Activated CD4-positive, alpha-beta T cell treated with anti-CD3 and anti-CD28 coated beads for 4 hours (primary cell): ENCODE measurements at regions not wholly inside any gene's neighbourhood (a gene's known extent, or its start where the extent isn't known, plus 50 kb on each side); places are given as distances from the start of the nearest gene placed in this dataset.
A peak's percentile ranks its signal among the peaks of the same experiment; 100 is the strongest.
"Not testable (repeated sequence)": the region's sequence is repeated elsewhere in the genome, so short reads cannot be mapped to it uniquely, and the experiment has no call there.

Source experiments
- DNase-seq, 2 donors: peaks; one replicate each; pipeline ENCODE4 v3.0.0-alpha.2; 2020

DNA sequence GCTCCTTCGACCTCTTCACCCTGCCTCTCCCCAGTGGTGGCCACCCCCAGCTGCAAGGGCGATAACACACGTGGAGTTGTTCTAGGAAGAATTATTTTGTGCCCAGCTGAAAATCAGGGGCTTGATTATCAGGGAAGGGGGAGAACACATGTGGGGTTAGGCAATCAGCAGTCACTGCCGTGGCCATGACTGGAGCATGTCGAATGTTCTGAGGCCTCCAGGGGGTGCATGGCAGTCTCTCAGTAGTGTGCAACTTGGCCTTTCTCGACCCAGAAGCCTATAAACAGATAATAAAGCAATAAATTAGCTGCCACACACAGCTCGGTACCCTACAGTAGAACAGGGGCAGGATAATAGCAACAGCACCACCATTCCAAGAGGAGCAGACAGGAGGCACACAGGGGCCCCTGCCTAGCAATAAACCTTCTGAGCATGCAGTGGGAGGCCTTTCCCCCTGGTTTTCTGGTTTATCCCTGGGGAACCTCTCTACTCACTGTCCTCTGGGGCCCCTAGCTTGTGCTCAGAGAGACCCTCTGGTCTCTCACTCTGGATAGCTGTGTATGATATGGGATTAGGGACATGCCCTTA, 308.2 kb upstream of the PLGLB2 start:
- DNase-seq, result not testable (repeated sequence)

DNA sequence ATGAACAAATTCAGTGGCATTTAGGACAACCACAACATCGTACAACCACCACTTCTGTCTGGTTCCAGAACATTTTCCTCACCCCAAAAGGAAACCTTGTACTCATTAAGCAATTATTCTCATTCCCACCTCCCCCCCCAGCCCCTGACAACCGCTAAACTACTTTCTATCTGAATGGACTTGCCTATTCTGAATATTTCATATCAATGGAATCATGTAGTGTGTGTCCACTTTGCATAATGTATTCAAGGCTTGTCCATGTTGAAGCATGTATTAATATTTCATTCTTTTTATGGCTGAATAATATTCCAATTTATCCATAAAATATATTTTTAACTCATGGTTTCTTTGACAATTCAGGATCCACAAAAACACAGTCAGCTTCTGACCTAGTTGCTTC, 307.2 kb upstream of the PLGLB2 start:
- not testable (repeated sequence) for DNase-seq

DNA sequence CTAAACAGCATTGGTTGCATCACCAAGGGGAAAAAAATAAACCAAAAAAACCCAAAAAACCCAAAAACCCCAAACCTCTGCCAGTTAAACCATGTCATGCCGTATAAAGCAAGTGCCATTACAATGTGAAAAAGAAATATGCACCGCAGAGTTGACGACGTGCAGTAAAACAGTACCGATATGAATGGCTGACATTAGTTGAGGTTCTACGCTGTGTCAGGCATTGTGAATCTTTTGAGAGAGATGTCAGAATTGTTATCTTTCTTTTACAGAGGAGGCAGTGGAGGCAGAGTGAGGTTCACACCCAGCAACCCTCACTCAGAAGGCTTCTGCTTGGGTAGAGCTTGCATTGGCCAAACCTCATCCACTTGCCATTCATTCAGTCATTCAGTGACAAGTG, 306.5 kb upstream of the PLGLB2 start:
- not testable (repeated sequence) for DNase-seq

DNA sequence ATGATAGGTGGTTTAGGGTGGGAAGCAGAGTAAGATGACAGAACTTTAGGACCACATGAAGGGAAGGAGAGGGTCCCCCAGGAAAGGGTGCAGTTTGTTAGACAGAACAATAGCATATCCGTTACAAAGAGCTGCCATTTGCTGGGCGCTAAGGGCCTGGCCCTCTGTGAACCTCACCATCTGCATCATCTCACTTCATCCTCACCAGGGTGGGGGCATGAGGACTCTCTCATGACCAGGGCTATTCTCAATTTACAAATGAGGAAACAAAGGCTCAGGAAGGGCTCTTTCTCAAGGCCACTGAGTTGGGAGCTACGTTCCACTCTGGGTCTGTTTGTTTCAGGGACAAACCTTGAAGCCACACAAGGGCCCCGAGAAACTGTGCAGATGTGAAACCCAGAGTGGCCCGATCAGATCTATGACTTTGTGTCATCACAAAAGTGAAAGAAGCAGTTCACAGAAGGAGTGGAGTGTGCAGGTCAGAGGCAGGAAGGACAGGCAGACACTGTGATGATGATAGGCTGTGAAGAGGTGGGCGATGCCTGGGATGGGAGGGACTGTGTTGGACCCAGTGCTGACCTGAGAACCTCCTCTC, 304.8 kb upstream of the PLGLB2 start:
- DNase-seq, result not testable (repeated sequence)

DNA sequence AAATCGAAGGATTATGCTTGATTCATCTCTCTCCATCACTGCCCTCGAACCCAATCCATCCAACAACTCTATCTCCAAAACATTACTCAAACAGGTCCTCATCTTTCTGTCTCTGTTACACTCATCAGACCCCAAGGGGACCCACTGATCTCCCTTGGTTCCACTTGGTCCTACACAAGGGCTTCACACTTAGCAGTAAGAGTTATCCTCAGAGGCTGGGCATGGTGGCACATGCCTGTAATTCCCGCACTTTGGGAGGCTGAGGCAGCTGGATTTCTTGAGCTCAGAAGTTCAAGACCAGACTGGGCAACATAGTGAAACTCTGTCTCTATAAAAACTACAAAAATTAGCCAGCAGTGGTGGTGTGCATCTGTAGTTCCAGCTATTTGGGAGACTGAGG, 302.9 kb upstream of the PLGLB2 start:
- DNase-seq, result not testable (repeated sequence)

- not testable (repeated sequence) for DNase-seq
These were observed 302.1 kb upstream of the PLGLB2 start for GRCh38 chr2:87445613-87446312.

GRCh38 chr2:87446313-87446696, 301.6 kb upstream of the PLGLB2 start:
- DNase-seq, result not testable (repeated sequence)

DNA sequence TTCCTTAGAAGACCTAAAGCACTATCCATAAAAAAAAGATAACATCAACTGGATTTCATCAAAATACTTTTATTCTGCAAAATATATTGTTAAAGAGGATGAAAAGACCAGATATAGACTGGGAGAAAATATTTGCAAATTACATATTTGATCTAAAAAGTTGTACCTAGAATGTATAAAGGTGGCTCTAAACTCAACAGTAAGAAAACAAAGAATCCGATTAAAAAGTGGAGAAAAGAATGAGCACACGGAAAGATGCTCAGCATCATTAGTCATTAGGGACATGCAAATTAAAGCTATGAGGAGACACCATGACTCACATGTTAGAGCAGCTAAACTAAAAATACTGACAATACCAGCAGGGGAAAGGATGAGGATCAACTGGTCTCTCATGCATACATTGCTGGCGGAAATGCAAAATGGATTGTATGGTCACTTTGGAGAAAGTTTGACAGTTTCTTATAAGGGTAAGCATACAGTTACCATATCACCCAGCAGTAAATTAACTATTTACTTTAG, 298.4 kb upstream of the PLGLB2 start:
- DNase-seq, result not testable (repeated sequence)

DNA sequence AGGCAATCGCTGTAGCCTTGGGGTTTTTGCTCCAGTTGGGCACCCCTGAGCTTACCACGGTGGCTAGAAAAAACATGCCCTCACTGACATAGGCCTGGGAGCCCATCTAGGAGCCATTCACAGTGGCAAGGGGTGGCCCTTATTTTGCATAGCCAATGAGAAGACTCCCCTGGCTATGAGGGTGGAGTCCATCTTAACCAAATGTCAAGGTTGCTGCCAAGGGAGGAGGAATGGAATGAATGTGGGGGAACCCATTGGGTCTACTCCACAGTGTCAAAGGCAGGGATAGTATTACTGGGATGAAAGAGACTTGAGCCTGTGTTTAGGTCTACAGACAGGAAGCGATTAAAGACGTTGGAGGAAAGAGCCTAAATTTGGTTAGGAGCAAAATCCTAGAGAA, 295.7 kb upstream of the PLGLB2 start:
- not testable (repeated sequence) for DNase-seq

GRCh38 chr2:87452861-87453260, 295.0 kb upstream of the PLGLB2 start:
- not testable (repeated sequence) for DNase-seq

- DNase-seq, result not testable (repeated sequence)
These were observed 293.9 kb upstream of the PLGLB2 start for GRCh38 chr2:87453965-87454364.

GRCh38 chr2:87454421-87454820, 293.5 kb upstream of the PLGLB2 start:
- DNase-seq, result not testable (repeated sequence)

- DNase-seq, result not testable (repeated sequence)
These were observed 292.6 kb upstream of the PLGLB2 start for GRCh38 chr2:87455209-87455853.

DNA sequence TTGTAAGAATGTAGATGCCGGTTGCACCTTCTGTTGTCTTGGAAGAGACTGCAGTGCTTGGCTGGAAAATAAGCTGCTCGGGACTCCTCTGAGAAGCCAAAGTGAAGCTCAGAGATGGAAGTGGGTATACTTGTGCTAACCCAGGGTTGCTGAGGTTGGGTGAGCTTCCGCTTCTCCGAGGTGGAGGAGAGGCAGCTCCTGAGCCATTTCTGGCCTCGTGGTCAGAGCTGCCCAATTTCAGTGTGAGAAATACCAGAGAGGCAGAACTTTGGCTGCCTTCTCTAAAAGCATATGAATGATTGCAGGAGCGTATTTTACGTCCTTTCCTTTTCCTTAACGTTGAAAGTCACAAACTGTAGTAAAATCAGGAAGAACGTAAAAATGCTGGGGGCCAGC, 292.0 kb upstream of the PLGLB2 start:
- not testable (repeated sequence) for DNase-seq

DNA sequence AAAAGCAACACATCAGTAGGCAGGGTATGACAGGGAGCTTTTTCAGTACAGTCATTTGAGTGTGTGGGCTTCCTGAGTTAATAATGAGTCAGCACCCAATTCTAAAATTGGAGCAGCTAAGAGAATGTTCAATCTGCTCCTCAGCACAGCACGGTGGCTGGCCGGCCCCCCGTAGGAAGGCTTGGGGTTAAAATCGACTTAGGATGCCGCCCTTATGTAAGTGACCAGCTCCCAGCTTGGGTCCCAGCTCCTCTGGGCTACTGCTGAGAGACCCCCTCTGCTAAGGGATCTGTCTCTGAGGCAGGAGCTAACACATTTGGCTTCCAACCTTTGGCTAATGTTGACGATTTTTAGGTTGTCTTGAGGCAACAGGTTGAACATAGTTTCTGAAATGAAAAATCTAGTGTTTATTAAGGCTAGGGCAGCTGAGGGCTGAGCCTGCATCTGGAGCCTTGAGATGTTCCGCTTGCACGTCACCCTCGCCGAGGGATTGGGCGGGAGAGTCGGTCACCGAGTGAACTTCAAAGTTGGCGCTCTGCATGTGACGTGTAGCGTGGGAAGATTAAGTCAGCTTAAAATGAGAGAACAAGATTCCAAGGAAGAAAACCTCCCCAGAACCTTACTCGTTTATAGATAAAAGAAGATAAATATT, 291.3 kb upstream of the PLGLB2 start:
- DNase-seq, result peak in 1 of 2 donors; percentile 48

DNA sequence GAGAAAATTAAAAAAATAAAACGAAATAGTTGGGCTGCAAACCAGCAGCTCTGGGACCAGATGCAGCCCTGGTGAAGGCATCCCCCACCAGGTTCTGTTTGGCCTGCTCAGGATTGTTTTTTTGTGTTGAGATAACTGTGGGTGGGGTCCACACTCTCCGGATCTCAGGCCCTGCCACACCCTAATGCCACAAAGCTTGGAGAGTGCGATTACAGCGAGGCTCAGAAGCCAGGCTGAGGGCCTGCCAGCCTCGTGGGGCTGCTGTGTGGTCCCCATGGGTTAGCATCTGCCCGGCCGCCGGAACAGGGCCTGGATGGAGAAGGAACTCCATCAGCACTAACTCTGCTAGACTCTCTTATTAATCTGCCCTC, 290.8 kb upstream of the PLGLB2 start:
- DNase-seq, result not testable (repeated sequence)

DNA sequence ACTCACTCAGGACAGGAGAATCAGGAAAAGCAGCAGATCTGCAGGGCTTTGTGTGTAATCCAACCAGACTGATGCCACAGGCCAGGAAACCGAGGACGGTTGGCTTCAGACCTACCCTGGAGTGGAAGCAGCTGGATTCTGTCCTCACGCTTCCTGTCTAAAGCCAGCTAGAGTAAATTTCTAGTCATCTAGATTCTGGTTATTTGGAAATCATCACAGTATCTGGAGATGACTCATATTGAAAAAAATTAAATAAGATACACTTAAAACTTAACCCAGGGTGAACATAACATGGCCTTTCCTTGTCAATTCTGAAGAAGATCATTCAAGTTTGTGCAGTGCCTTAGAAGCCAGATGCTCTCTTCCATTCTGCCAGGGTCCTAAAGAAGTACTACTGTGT, 288.9 kb upstream of the PLGLB2 start:
- DNase-seq, result not testable (repeated sequence)

DNA sequence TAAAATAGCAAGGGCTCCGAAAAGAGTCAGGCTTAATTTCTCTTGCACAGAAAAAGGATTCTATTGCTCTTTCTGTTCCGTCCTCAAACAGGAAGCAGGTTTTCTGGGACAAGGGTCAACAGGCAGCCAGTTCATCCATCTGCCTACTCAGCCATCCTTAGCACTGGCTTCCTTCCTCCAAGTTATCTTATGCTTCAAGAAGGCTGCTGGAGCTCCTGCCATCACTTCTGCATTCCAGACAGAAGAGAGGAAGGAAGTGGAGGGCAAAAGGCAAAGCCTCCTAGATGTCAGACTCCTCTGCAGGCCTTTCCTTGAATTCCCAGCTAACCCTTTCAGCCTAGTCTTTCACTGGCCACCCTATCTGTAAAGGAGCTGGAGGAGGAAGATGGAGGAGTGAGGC, 287.8 kb upstream of the PLGLB2 start:
- DNase-seq, result not testable (repeated sequence)

DNA sequence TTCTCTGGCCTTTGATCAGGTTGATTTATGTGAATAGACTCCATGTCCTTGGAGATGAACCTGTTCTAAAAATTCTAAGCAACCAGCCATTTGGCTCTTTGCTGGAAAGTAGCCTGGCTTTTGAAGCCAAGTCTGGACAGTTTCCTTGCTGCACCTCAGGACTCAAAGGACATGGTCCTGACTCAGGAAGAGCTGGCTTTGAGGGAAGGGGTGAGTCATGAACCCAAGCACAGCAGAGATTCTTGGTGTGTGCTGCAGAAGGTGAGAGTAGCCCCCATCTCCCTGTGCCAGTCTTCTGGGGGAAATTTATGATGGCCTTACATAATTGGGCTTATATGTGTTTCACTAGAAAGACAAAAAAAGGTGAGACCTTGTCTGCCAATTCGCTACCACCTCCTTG, 287.2 kb upstream of the PLGLB2 start:
- DNase-seq, result not testable (repeated sequence)

DNA sequence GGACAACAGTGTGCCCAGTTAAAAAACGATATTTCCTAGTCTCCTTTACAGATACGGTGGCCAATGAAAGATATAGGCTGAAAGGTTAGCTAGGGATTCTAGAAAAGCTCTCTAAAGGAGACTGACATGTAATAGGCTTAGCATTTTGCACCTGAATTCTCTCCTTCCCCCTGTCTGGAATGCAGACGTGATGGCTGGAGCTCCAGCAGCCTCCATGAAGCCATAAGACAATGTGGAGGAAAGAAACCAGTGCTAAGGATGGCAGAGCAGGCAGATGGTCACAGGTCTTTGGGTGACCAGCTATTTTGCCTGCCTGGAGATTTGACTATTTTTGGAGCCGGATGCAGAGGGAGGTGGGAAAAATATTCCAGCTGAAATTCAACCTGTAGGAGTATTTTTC, 286.2 kb upstream of the PLGLB2 start:
- DNase-seq, result not testable (repeated sequence)

DNA sequence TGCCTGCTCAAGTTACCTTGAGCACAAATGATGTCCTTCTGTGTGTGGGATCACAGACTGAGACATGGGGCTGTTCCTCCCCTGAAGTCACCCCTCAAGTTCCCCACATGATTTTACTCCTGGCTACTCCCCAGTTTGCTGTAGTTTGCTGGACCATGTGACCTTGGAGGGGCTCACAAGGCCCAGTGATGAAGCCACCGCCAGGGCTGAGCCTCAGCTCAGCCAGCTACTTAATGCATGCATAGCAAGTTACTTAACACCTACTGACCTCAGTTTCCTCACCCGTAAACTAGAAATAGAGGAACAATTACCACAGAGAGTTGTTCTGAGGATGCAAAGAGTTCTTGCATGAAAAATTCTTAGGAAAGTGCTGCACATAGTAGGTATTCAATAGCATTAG, 283.7 kb upstream of the PLGLB2 start:
- not testable (repeated sequence) for DNase-seq

- DNase-seq, result not testable (repeated sequence)
These were observed 282.2 kb upstream of the PLGLB2 start for GRCh38 chr2:87465730-87466129.

- DNase-seq, result peak; percentile 65 to 92
These were observed 281.2 kb upstream of the PLGLB2 start for GRCh38 chr2:87466591-87467120.
